WTC11 (cell line): ENCODE measurements at regions not wholly inside any gene's neighbourhood (a gene's known extent, or its start where the extent isn't known, plus 50 kb on each side); places are given as distances from the start of the nearest gene placed in this dataset.

Source experiments
- ATAC-seq: fragments of 200-7000 bp; cut with Tn5 transposase; 2 replicates; pipeline ENCODE4 v1.10.0; 2021; ENCODE audit warnings: mild to moderate bottlenecking, moderate library complexity
- CTCF ChIA-PET: fragments of 300-600 bp; sonication (Branson Sonifier 250); formaldehyde crosslinking; loops from one replicate; lab custom pipeline; 2021; ENCODE audit warnings: antibody characterized with exemption; lab: Charles Lee
- POLR2A ChIA-PET: fragments of 350-600 bp; sonication (Branson Sonifier 250); formaldehyde crosslinking; loops from one replicate; lab custom pipeline; 2021; ENCODE audit warnings: antibody characterized with exemption; lab: Charles Lee
- DNase-seq: peaks from one replicate; pipeline ENCODE4 v3.0.0; 2021; ENCODE audit warnings: low spot score
- H3K27ac Mint-ChIP-seq: 2 replicates; pipeline ENCODE4 v1.8.0; 2021; ENCODE audit warnings: mixed read lengths
- H3K27me3 Mint-ChIP-seq: 2 replicates; pipeline ENCODE4 v1.8.0; 2021; ENCODE audit warnings: low read depth, mild to moderate bottlenecking, moderate library complexity, mixed read lengths
- H3K36me3 Mint-ChIP-seq: 2 replicates; pipeline ENCODE4 v1.8.0; 2021; ENCODE audit warnings: mixed read lengths
- H3K4me1 Mint-ChIP-seq: 2 replicates; pipeline ENCODE4 v1.8.0; 2022; ENCODE audit warnings: mixed read lengths
- H3K4me3 Mint-ChIP-seq: 2 replicates; pipeline ENCODE4 v1.8.0; 2021; ENCODE audit warnings: mild to moderate bottlenecking, moderate library complexity, mixed read lengths
- H3K9me3 Mint-ChIP-seq: 2 replicates; pipeline ENCODE4 v1.8.0; 2021; ENCODE audit warnings: mixed read lengths
- ATF1 ChIP-seq: sonication (generic); formaldehyde crosslinking; IDR thresholded peaks from 2 replicates; pipeline ENCODE4 v1.8.1; 2023; ENCODE audit warnings: mild to moderate bottlenecking, moderate library complexity, missing genetic modification reagents
- ATF3 ChIP-seq: sonication (generic); formaldehyde crosslinking; conservative IDR thresholded peaks from 2 replicates; pipeline ENCODE4 v1.8.1; 2022; ENCODE audit warnings: mild to moderate bottlenecking, missing genetic modification reagents
- CREB1 ChIP-seq: sonication (generic); formaldehyde crosslinking; IDR thresholded peaks from 2 replicates; pipeline ENCODE4 v1.8.0; 2023; ENCODE audit warnings: mild to moderate bottlenecking, missing genetic modification reagents
- CREM ChIP-seq: sonication (generic); formaldehyde crosslinking; IDR thresholded peaks from 2 replicates; pipeline ENCODE4 v1.8.1; 2022; ENCODE audit warnings: mild to moderate bottlenecking, missing genetic modification reagents, moderate library complexity
- FOXJ3 ChIP-seq: sonication (generic); formaldehyde crosslinking; IDR thresholded peaks from 2 replicates; pipeline ENCODE4 v1.9.0; 2021; ENCODE audit warnings: missing genetic modification reagents, mild to moderate bottlenecking, borderline replicate concordance
- FOXP1 ChIP-seq: sonication (generic); formaldehyde crosslinking; IDR thresholded peaks from 2 replicates; pipeline ENCODE4 v1.8.0; 2022; ENCODE audit warnings: missing genetic modification reagents, mild to moderate bottlenecking, moderate library complexity, borderline replicate concordance
- HMGA2 ChIP-seq: fragments of 250-450 bp; sonication (Bioruptor Pico); IDR thresholded peaks from 2 replicates; pipeline ENCODE4 v1.4.0; 2021; ENCODE audit warnings: mild to moderate bottlenecking, moderate library complexity
- IRF1 ChIP-seq: sonication (generic); formaldehyde crosslinking; IDR thresholded peaks from 2 replicates; pipeline ENCODE4 v1.8.0; 2023; ENCODE audit warnings: missing genetic modification reagents
- JUN ChIP-seq: sonication (generic); formaldehyde crosslinking; IDR thresholded peaks from 2 replicates; pipeline ENCODE4 v1.8.0; 2023; ENCODE audit warnings: mild to moderate bottlenecking, missing genetic modification reagents
- MAX ChIP-seq: sonication (generic); formaldehyde crosslinking; IDR thresholded peaks from 2 replicates; pipeline ENCODE4 v1.8.0; 2022; ENCODE audit warnings: mild to moderate bottlenecking, missing genetic modification reagents
- MYBL2 ChIP-seq: sonication (generic); formaldehyde crosslinking; IDR thresholded peaks from 2 replicates; pipeline ENCODE4 v1.8.1; 2023; ENCODE audit warnings: mild to moderate bottlenecking, moderate library complexity, missing genetic modification reagents
- NR1H2 ChIP-seq: sonication (generic); formaldehyde crosslinking; IDR thresholded peaks from 2 replicates; pipeline ENCODE4 v1.9.0; 2021; ENCODE audit warnings: mild to moderate bottlenecking, moderate library complexity, missing genetic modification reagents
- RELA ChIP-seq: sonication (generic); formaldehyde crosslinking; IDR thresholded peaks from 2 replicates; pipeline ENCODE4 v1.8.1; 2022; ENCODE audit warnings: missing genetic modification reagents, mild to moderate bottlenecking, borderline replicate concordance
- SMAD4 ChIP-seq: sonication (generic); formaldehyde crosslinking; IDR thresholded peaks from 2 replicates; pipeline ENCODE4 v1.8.0; 2022; ENCODE audit warnings: mild to moderate bottlenecking, missing genetic modification reagents
- SP1 ChIP-seq: sonication (generic); formaldehyde crosslinking; conservative IDR thresholded peaks from 2 replicates; pipeline ENCODE4 v1.8.1; 2022; ENCODE audit warnings: missing genetic modification reagents
- ZBTB43 ChIP-seq: sonication (generic); formaldehyde crosslinking; IDR thresholded peaks from 2 replicates; pipeline ENCODE4 v1.8.1; 2023; ENCODE audit warnings: mild to moderate bottlenecking, missing genetic modification reagents
- ZNF317 ChIP-seq: sonication (generic); formaldehyde crosslinking; IDR thresholded peaks from 2 replicates; pipeline ENCODE4 v1.8.1; 2023; ENCODE audit warnings: low read depth, mild to moderate bottlenecking, moderate library complexity, missing genetic modification reagents, borderline replicate concordance
- TF ChIP-seq, protein P1 (sequence below): fragments of 250-450 bp; sonication (Bioruptor Pico); IDR thresholded peaks from 2 replicates; pipeline ENCODE4 v1.9.0; 2021; ENCODE audit warnings: mild to moderate bottlenecking
- TF ChIP-seq, protein P2 (sequence below): fragments of 250-450 bp; sonication (Bioruptor Pico); conservative IDR thresholded peaks from 2 replicates; pipeline ENCODE4 v1.9.0; 2021; ENCODE audit warnings: mild to moderate bottlenecking
- TF ChIP-seq, protein P3 (sequence below): sonication (generic); formaldehyde crosslinking; IDR thresholded peaks from 2 replicates; pipeline ENCODE4 v1.8.1; 2022; ENCODE audit warnings: missing genetic modification reagents, borderline replicate concordance
- TF ChIP-seq, protein P4 (sequence below): sonication (generic); formaldehyde crosslinking; IDR thresholded peaks from 2 replicates; pipeline ENCODE4 v1.8.1; 2022; ENCODE audit warnings: low read depth, mild to moderate bottlenecking, moderate library complexity, missing genetic modification reagents, borderline replicate concordance

DNA sequence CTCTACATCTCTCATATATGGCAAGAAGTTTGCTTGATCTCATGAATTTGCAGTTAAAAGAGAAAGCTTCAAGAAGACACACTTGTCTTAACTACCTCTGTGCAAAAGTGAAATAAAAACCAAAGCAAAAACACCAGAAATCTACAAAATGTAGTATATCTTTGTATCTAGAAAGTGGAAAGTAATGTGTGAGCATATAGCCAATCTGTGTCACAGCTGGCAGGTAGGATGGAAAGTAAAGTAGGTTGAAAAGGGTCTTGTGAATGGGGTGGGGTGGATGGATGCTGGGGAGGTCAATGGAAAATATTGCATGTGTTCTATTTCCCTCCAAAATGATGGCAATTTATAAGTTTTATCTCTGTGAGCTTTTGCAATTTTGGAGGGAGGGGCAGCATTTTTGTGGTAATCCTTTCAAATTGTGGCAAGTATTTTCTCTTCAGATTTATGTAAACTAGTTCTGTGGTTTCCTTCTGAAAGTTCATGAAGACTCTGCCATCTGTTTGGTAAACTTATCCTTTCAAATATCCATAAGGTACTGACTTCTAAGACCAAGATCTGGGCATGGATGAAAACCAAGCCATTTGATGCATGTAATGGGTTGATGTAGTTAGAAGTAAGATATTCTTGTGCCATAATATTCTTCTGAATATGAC, 215.9 kb upstream of the GIMD1 start:
- ChIA-PET POLR2A (no interaction called here), CTCF (no interaction called here)
- no peaks in the 10 kb centered on the region for H3K36me3 Mint-ChIP-seq
- peaks cover 8% of the 10 kb centered on the region for H3K9me3 Mint-ChIP-seq
- no peak overlapping the region for H3K4me3 Mint-ChIP-seq
- H3K27ac Mint-ChIP-seq: no peak overlapping the region
- DNase-seq (no peak), ATAC-seq (no peak)
- no peak for TF ChIP-seq MAX (CRISPR knock-in tag)
- no peak for TF ChIP-seq CREM (CRISPR knock-in tag)
- TF ChIP-seq, protein P1, sequence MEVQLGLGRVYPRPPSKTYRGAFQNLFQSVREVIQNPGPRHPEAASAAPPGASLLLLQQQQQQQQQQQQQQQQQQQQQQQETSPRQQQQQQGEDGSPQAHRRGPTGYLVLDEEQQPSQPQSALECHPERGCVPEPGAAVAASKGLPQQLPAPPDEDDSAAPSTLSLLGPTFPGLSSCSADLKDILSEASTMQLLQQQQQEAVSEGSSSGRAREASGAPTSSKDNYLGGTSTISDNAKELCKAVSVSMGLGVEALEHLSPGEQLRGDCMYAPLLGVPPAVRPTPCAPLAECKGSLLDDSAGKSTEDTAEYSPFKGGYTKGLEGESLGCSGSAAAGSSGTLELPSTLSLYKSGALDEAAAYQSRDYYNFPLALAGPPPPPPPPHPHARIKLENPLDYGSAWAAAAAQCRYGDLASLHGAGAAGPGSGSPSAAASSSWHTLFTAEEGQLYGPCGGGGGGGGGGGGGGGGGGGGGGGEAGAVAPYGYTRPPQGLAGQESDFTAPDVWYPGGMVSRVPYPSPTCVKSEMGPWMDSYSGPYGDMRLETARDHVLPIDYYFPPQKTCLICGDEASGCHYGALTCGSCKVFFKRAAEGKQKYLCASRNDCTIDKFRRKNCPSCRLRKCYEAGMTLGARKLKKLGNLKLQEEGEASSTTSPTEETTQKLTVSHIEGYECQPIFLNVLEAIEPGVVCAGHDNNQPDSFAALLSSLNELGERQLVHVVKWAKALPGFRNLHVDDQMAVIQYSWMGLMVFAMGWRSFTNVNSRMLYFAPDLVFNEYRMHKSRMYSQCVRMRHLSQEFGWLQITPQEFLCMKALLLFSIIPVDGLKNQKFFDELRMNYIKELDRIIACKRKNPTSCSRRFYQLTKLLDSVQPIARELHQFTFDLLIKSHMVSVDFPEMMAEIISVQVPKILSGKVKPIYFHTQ: no peak
- TF ChIP-seq JUN (CRISPR knock-in tag): no peak
- TF ChIP-seq, protein P2, sequence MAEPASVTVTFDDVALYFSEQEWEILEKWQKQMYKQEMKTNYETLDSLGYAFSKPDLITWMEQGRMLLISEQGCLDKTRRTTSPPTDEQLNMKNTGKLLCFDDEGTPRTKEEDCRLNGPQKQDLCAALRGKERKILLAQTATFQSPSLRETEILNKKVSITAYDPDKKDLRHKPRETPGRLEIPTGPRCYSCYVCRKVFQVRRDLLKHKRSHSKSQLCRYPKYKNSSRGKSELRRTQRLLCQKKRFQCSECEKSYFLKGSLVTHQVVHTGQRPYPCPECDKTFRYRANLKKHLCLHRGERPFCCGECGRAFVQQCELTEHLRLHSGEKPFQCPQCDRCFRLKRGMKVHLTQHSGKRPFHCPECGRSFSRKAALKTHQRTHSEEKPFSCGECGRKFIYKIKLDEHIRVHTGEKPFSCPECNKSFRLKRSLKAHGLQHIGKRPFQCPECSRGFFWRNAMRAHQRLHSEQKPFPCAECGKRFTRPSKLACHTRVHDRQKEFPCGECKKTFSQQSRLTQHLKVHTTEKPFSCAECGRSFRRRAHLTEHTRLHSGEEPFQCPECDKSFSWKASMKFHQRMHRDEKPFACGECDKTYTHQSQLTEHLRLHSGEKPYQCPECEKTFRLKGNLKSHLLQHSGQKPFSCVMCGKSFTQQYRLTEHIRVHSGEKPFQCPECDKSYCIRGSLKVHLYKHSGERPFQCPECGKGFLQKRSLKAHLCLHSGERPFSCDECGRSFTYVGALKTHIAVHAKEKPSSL (CRISPR knock-in tag): no peak
- no peak for TF ChIP-seq SP1
- TF ChIP-seq, protein P3, sequence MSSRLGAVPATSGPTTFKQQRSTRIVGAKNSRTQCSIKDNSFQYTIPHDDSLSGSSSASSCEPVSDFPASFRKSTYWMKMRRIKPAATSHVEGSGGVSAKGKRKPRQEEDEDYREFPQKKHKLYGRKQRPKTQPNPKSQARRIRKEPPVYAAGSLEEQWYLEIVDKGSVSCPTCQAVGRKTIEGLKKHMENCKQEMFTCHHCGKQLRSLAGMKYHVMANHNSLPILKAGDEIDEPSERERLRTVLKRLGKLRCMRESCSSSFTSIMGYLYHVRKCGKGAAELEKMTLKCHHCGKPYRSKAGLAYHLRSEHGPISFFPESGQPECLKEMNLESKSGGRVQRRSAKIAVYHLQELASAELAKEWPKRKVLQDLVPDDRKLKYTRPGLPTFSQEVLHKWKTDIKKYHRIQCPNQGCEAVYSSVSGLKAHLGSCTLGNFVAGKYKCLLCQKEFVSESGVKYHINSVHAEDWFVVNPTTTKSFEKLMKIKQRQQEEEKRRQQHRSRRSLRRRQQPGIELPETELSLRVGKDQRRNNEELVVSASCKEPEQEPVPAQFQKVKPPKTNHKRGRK (CRISPR knock-in tag): no peak
- no peak for TF ChIP-seq FOXJ3 (CRISPR knock-in tag)
- no peak for TF ChIP-seq RELA (CRISPR knock-in tag)
- TF ChIP-seq IRF1 (CRISPR knock-in tag): no peak
- no peak for TF ChIP-seq ATF3 (CRISPR knock-in tag)
- TF ChIP-seq ZNF317 (CRISPR knock-in tag): no peak
- TF ChIP-seq ZBTB43 (CRISPR knock-in tag): no peak
- no peak for TF ChIP-seq NR1H2 (CRISPR knock-in tag)
- no peak for TF ChIP-seq MYBL2 (CRISPR knock-in tag)
- no peaks in the 10 kb centered on the region for H3K27me3 Mint-ChIP-seq
- H3K4me1 Mint-ChIP-seq: peaks cover 28% of the 10 kb centered on the region

DNA sequence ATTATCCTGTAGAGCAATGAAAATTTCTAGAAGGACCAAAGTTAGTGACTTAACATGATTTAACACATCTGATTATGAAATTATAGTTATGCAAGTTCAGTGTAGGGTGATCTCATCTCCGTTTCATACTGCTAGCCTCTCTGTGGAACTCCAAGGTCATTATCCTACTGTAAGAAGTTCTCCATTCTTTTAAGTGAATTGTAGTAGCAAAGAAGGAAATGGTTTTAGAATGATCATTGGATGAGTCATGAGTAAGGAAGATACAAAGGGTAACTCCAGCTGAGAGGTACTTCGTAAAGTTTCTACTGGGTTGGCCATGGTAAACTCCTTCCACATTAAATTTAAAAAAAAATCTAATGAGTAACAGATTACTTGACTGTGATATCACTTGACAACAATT, 215.0 kb upstream of the GIMD1 start:
- Mint-ChIP-seq H3K36me3 (no peaks in the 10 kb centered on the region), H3K27me3 (no peaks in the 10 kb centered on the region), H3K4me1 (peaks cover 29% of the 10 kb centered on the region), H3K27ac (0 out of 2 replicates have a peak overlapping the region, but pooled peaks have one; percentile 42), H3K9me3 (peaks cover 8% of the 10 kb centered on the region), H3K4me3 (no peak overlapping the region)
- TF ChIP-seq CREB1 (CRISPR knock-in tag) (no peak), ATF1 (CRISPR knock-in tag) (no peak), SMAD4 (no peak), FOXP1 (no peak), CREM (CRISPR knock-in tag) (no peak), JUN (CRISPR knock-in tag) (no peak), HMGA2 (no peak)
- TF ChIP-seq, protein P4, sequence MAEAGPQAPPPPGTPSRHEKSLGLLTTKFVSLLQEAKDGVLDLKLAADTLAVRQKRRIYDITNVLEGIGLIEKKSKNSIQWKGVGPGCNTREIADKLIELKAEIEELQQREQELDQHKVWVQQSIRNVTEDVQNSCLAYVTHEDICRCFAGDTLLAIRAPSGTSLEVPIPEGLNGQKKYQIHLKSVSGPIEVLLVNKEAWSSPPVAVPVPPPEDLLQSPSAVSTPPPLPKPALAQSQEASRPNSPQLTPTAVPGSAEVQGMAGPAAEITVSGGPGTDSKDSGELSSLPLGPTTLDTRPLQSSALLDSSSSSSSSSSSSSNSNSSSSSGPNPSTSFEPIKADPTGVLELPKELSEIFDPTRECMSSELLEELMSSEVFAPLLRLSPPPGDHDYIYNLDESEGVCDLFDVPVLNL (CRISPR knock-in tag): no peak
- DNase-seq (no peak), ATAC-seq (peak; percentile 34; the same call in 1 of the 2 replicates)
- ChIA-PET POLR2A (no interaction called here), CTCF (no interaction called here)
